ENCODE measurements at regions not wholly inside any gene's neighbourhood (a gene's known extent, or its start where the extent isn't known, plus 50 kb on each side); places are given as distances from the start of the nearest gene placed in this dataset.

DNA sequence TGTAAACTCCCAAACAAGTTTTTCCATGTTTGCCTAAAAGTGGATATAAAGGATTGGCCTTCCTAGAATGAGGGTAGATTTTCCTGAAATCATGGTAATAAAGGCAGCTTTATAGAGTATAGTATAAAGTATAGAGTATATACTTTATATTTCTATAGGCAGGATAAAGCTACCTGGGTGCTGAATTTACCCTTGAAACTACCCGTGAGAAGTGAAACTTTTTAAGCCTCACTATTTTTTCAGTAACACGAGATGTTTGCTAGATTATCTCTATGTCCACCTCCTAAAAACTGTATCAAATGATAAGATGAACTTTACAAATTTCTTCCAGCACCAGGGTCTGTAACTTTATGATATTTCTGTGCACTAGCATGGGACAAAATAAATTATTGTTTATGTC is 340.0 kb upstream of the GALNTL6 start:
- TF ChIP-seq, protein P1, sequence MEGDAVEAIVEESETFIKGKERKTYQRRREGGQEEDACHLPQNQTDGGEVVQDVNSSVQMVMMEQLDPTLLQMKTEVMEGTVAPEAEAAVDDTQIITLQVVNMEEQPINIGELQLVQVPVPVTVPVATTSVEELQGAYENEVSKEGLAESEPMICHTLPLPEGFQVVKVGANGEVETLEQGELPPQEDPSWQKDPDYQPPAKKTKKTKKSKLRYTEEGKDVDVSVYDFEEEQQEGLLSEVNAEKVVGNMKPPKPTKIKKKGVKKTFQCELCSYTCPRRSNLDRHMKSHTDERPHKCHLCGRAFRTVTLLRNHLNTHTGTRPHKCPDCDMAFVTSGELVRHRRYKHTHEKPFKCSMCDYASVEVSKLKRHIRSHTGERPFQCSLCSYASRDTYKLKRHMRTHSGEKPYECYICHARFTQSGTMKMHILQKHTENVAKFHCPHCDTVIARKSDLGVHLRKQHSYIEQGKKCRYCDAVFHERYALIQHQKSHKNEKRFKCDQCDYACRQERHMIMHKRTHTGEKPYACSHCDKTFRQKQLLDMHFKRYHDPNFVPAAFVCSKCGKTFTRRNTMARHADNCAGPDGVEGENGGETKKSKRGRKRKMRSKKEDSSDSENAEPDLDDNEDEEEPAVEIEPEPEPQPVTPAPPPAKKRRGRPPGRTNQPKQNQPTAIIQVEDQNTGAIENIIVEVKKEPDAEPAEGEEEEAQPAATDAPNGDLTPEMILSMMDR (IDR thresholded peaks at IDR 0.05), result no peak
- TF ChIP-seq, protein P2, sequence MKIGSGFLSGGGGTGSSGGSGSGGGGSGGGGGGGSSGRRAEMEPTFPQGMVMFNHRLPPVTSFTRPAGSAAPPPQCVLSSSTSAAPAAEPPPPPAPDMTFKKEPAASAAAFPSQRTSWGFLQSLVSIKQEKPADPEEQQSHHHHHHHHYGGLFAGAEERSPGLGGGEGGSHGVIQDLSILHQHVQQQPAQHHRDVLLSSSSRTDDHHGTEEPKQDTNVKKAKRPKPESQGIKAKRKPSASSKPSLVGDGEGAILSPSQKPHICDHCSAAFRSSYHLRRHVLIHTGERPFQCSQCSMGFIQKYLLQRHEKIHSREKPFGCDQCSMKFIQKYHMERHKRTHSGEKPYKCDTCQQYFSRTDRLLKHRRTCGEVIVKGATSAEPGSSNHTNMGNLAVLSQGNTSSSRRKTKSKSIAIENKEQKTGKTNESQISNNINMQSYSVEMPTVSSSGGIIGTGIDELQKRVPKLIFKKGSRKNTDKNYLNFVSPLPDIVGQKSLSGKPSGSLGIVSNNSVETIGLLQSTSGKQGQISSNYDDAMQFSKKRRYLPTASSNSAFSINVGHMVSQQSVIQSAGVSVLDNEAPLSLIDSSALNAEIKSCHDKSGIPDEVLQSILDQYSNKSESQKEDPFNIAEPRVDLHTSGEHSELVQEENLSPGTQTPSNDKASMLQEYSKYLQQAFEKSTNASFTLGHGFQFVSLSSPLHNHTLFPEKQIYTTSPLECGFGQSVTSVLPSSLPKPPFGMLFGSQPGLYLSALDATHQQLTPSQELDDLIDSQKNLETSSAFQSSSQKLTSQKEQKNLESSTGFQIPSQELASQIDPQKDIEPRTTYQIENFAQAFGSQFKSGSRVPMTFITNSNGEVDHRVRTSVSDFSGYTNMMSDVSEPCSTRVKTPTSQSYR (CRISPR knock-in tag; IDR thresholded peaks at IDR 0.05), result no peak
- TF ChIP-seq, protein P3, sequence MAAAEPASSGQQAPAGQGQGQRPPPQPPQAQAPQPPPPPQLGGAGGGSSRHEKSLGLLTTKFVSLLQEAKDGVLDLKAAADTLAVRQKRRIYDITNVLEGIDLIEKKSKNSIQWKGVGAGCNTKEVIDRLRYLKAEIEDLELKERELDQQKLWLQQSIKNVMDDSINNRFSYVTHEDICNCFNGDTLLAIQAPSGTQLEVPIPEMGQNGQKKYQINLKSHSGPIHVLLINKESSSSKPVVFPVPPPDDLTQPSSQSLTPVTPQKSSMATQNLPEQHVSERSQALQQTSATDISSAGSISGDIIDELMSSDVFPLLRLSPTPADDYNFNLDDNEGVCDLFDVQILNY (CRISPR knock-in tag; IDR thresholded peaks at IDR 0.05), result no peak
- no peak for TF ChIP-seq KAT7 (CRISPR knock-in tag; IDR thresholded peaks at IDR 0.05; ENCODE audit: borderline replicate concordance)
- no peak for TF ChIP-seq FOXP1 (CRISPR knock-in tag; IDR thresholded peaks at IDR 0.05; ENCODE audit: borderline replicate concordance)
- no peak for TF ChIP-seq SP1 (CRISPR knock-in tag; conservative IDR thresholded peaks at IDR 0.05)
- TF ChIP-seq TEAD4 (CRISPR knock-in tag; IDR thresholded peaks at IDR 0.05), result no peak
- TF ChIP-seq, protein P4, sequence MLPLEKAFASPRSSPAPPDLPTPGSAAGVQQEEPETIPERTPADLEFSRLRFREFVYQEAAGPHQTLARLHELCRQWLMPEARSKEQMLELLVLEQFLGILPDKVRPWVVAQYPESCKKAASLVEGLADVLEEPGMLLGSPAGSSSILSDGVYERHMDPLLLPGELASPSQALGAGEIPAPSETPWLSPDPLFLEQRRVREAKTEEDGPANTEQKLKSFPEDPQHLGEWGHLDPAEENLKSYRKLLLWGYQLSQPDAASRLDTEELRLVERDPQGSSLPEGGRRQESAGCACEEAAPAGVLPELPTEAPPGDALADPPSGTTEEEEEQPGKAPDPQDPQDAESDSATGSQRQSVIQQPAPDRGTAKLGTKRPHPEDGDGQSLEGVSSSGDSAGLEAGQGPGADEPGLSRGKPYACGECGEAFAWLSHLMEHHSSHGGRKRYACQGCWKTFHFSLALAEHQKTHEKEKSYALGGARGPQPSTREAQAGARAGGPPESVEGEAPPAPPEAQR (CRISPR knock-in tag; IDR thresholded peaks at IDR 0.05), result no peak
- TF ChIP-seq CREB1 (CRISPR knock-in tag; IDR thresholded peaks at IDR 0.05), result no peak
- TF ChIP-seq, protein P5, sequence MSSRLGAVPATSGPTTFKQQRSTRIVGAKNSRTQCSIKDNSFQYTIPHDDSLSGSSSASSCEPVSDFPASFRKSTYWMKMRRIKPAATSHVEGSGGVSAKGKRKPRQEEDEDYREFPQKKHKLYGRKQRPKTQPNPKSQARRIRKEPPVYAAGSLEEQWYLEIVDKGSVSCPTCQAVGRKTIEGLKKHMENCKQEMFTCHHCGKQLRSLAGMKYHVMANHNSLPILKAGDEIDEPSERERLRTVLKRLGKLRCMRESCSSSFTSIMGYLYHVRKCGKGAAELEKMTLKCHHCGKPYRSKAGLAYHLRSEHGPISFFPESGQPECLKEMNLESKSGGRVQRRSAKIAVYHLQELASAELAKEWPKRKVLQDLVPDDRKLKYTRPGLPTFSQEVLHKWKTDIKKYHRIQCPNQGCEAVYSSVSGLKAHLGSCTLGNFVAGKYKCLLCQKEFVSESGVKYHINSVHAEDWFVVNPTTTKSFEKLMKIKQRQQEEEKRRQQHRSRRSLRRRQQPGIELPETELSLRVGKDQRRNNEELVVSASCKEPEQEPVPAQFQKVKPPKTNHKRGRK (CRISPR knock-in tag; IDR thresholded peaks at IDR 0.05; ENCODE audit: borderline replicate concordance), result no peak
